B cell (primary cell): ENCODE measurements at regions not wholly inside any gene's neighbourhood (a gene's known extent, or its start where the extent isn't known, plus 50 kb on each side); places are given as distances from the start of the nearest gene placed in this dataset.

ENCODE experiments used
- ATAC-seq: fragments of 200-7000 bp; cut with Tn5 transposase; one replicate; pipeline ENCODE4 v1.10.0; 2021; ENCODE audit warnings: low read depth, mild to moderate bottlenecking, moderate number of reproducible peaks, moderate library complexity
- CTCF ChIA-PET: fragments of 350-600 bp; sonication (Branson Sonifier 250); formaldehyde crosslinking; loops from one replicate; lab custom pipeline; 2021; ENCODE audit warnings: antibody characterized with exemption, inconsistent platforms; lab: Charles Lee
- POLR2A ChIA-PET: fragments of 350-600 bp; sonication (Branson Sonifier 250); formaldehyde crosslinking; loops from one replicate; lab custom pipeline; 2021; ENCODE audit warnings: antibody characterized with exemption; lab: Charles Lee
- DNase-seq: peaks from one replicate; pipeline ENCODE4 v3.0.0; 2013
- H2AFZ ChIP-seq: 2 replicates; pipeline ENCODE4 v1.6.1; 2012; ENCODE audit warnings: mild to moderate bottlenecking, low read depth, low read length; ENCODE audit not compliant: insufficient read depth, poor library complexity, severe bottlenecking
- H3K27ac ChIP-seq, 2 donors: 1 replicate in 1 of 2; 2 replicates in 1 of 2; pipeline ENCODE4 v1.5.1; 2012 to 2013; ENCODE audit warnings: low read length in 2 of 2, mild to moderate bottlenecking in 2 of 2, moderate library complexity in 1 of 2
- H3K27me3 ChIP-seq, 4 experiments: fragments of 200-600 bp in 1 of 4; sonication (generic) in 1 of 4; replicated peaks in 1 of 4; 1 replicate in 2 of 4; 2 replicates in 2 of 4; pipeline versions ENCODE4 v1.6.1 to v1.7.0; 2013 to 2016; ENCODE audit warnings: low read length in 3 of 4, mild to moderate bottlenecking in 2 of 4, mixed read lengths in 1 of 4, moderate library complexity in 1 of 4; ENCODE audit not compliant: insufficient read depth in 4 of 4, control insufficient read depth in 3 of 4; ENCODE audit errors: control extremely low read depth in 1 of 4
- H3K36me3 ChIP-seq, 2 experiments: replicated peaks in 1 of 2; 1 replicate in 1 of 2; 2 replicates in 1 of 2; pipeline versions ENCODE4 v1.6.1 to v1.7.1; 2013; ENCODE audit warnings: low read length in 1 of 2; ENCODE audit not compliant: insufficient read depth in 2 of 2, control insufficient read depth in 1 of 2; ENCODE audit errors: control extremely low read depth in 1 of 2, extremely low read depth in 1 of 2
- H3K4me1 ChIP-seq, 2 donors: fragments of 200-600 bp in 1 of 2; sonication (generic) in 1 of 2; 1 replicate in 1 of 2; 2 replicates in 1 of 2; pipeline versions ENCODE4 v1.5.1 to v1.6.1; 2013 to 2017; ENCODE audit warnings: low read length in 2 of 2; ENCODE audit not compliant: control insufficient read depth in 2 of 2, insufficient read depth in 2 of 2
- H3K4me2 ChIP-seq: replicated peaks from 2 replicates; pipeline ENCODE3; 2012; ENCODE audit warnings: mild to moderate bottlenecking, low read depth, low read length; ENCODE audit not compliant: poor library complexity, severe bottlenecking
- H3K4me3 ChIP-seq, 5 experiments: fragments of 200-600 bp in 1 of 5; sonication (generic) in 1 of 5; 1 replicate in 3 of 5; 2 replicates in 2 of 5; pipeline versions ENCODE4 v1.5.1 to v1.7.0; 2011 to 2016; ENCODE audit warnings: low read length in 4 of 5, mild to moderate bottlenecking in 4 of 5, low read depth in 2 of 5, control low read depth in 1 of 5, moderate library complexity in 1 of 5; ENCODE audit not compliant: insufficient read depth in 1 of 5; ENCODE audit errors: control extremely low read depth in 1 of 5, extremely low read depth in 1 of 5
- H3K79me2 ChIP-seq: fragments of 200-600 bp; sonication (generic); one replicate; pipeline ENCODE4 v1.6.0; 2016; ENCODE audit warnings: low read length; ENCODE audit not compliant: control insufficient read depth, insufficient read depth
- H3K9ac ChIP-seq: fragments of 200-600 bp; sonication (generic); 2 replicates; pipeline ENCODE4 v1.6.1; 2017; ENCODE audit warnings: mild to moderate bottlenecking, low read length, moderate library complexity
- H3K9me3 ChIP-seq, 3 donors: one replicate each; pipeline versions ENCODE4 v1.6.1 to v1.7.1; 2013; ENCODE audit warnings: low read length in 2 of 3; ENCODE audit not compliant: control insufficient read depth in 2 of 3, insufficient read depth in 1 of 3; ENCODE audit errors: control extremely low read depth in 1 of 3
- H4K20me1 ChIP-seq: 2 replicates; pipeline ENCODE4 v1.6.0; 2012; ENCODE audit warnings: mild to moderate bottlenecking, low read length; ENCODE audit not compliant: insufficient read depth, control insufficient read depth, poor library complexity, severe bottlenecking
- H3K27ac Mint-ChIP-seq: one replicate; pipeline ENCODE4 v1.8.0; 2021; ENCODE audit warnings: mixed read lengths
- H3K27me3 Mint-ChIP-seq: one replicate; pipeline ENCODE4 v1.8.0; 2021; ENCODE audit warnings: mixed read lengths
- H3K4me1 Mint-ChIP-seq: one replicate; pipeline ENCODE4 v1.8.0; 2021; ENCODE audit warnings: mixed read lengths
- H3K4me3 Mint-ChIP-seq: one replicate; pipeline ENCODE4 v1.8.0; 2021; ENCODE audit warnings: mixed read lengths
- H3K9me3 Mint-ChIP-seq: one replicate; pipeline ENCODE4 v1.8.0; 2022; ENCODE audit warnings: mixed read lengths; ENCODE audit not compliant: insufficient read depth
- CTCF ChIP-seq: fragments of 200-600 bp; IDR thresholded peaks from one replicate; pipeline ENCODE4 v1.8.0; 2022; ENCODE audit warnings: antibody characterized with exemption, mild to moderate bottlenecking
- EZH2 ChIP-seq: IDR thresholded peaks from 2 replicates; pipeline ENCODE4 v1.6.1; 2012; ENCODE audit warnings: borderline replicate concordance, low read depth, mild to moderate bottlenecking, moderate library complexity, low read length; ENCODE audit not compliant: insufficient read depth, poor library complexity, severe bottlenecking
- WGBS: methylation state at CpG from one replicate; pipeline ENCODE4 v1.1.5; 2013; ENCODE audit warnings: missing lambda C conversion rate; ENCODE audit not compliant: insufficient coverage; 5-methylcytosine and 5-hydroxymethylcytosine counted together
- intact Hi-C: fragments of 100-400 bp; cut with micrococcal nuclease; formaldehyde crosslinking; loops from one replicate; pipeline ENCODE4 v1.10.0; 2022

GRCh38 chr6:115733426-115733825, 327.3 kb downstream of the FRK start:
- Histone ChIP-seq H3K4me1 (no peaks in the 10 kb centered on the region), H2AFZ (no peak overlapping the region), H3K4me3 (no peak overlapping the region), H3K79me2 (no peaks in the 10 kb centered on the region), H4K20me1 (no peaks in the 10 kb centered on the region), H3K9ac (no peak overlapping the region), H3K27ac (no peak overlapping the region), H3K9me3 (peaks cover 0 to 16% (median 0%) of the 10 kb centered on the region in 3 donors), H3K36me3 (no peaks in the 10 kb centered on the region), H3K4me2 (no peak overlapping the region), H3K27me3 (no peaks in the 10 kb centered on the region)
- intact Hi-C loops, result no loop called here
- ATAC-seq, result no peak
- TF ChIP-seq EZH2 (no peak), CTCF (no peak)
- Mint-ChIP-seq H3K9me3 (peaks cover 9% of the 10 kb centered on the region), H3K27ac (no peak overlapping the region), H3K27me3 (no peaks in the 10 kb centered on the region), H3K4me3 (no peak overlapping the region), H3K4me1 (no peaks in the 10 kb centered on the region)
- ChIA-PET CTCF (no interaction called here), POLR2A (no interaction called here)
- no peak for DNase-seq

GRCh38 chr6:115729036-115729435, 331.7 kb downstream of the FRK start:
- H4K20me1 ChIP-seq, result no peaks in the 10 kb centered on the region
- H3K79me2 ChIP-seq, result no peaks in the 10 kb centered on the region
- no peak overlapping the region for H3K4me2 ChIP-seq
- no peaks in the 10 kb centered on the region for H3K27me3 ChIP-seq
- TF ChIP-seq EZH2 (no peak), CTCF (no peak)
- ATAC-seq (no peak), DNase-seq (no peak)
- intact Hi-C loops, result no loop called here
- Mint-ChIP-seq H3K4me3 (no peak overlapping the region), H3K9me3 (no peaks in the 10 kb centered on the region), H3K4me1 (no peaks in the 10 kb centered on the region), H3K27me3 (no peaks in the 10 kb centered on the region), H3K27ac (no peak overlapping the region)
- H3K36me3 ChIP-seq, result no peaks in the 10 kb centered on the region
- H3K9me3 ChIP-seq, result peaks cover 0 to 8% (median 0%) of the 10 kb centered on the region in 3 donors
- POLR2A ChIA-PET, result no interaction called here
- no peak overlapping the region for H2AFZ ChIP-seq
- no peak overlapping the region for H3K27ac ChIP-seq
- 87% methylated on average over 4 of the region's 5 CpGs for WGBS
- no peak overlapping the region for H3K9ac ChIP-seq
- no peak overlapping the region for H3K4me3 ChIP-seq
- no peaks in the 10 kb centered on the region for H3K4me1 ChIP-seq
- CTCF ChIA-PET, result no interaction called here
